CD14-positive monocyte (primary cell): ENCODE measurements at regions not wholly inside any gene's neighbourhood (a gene's known extent, or its start where the extent isn't known, plus 50 kb on each side); places are given as distances from the start of the nearest gene placed in this dataset.

Experiments used
- DNase-seq, 3 donors: peaks; one replicate each; pipeline ENCODE4 v3.0.0-alpha.2; 2011 to 2022
- H2AFZ ChIP-seq: 2 replicates; pipeline ENCODE4 v1.6.0; 2012; ENCODE audit warnings: mild to moderate bottlenecking, low read depth, low read length, inconsistent platforms; ENCODE audit not compliant: insufficient read depth, poor library complexity, severe bottlenecking
- H3K27ac ChIP-seq, 2 donors: 1 replicate in 1 of 2; 2 replicates in 1 of 2; pipeline ENCODE4 v1.5.1; 2012 to 2013; ENCODE audit warnings: low read length in 2 of 2, control low read depth in 1 of 2, inconsistent platforms in 1 of 2, low read depth in 1 of 2, mild to moderate bottlenecking in 1 of 2
- H3K27me3 ChIP-seq, 2 donors: one replicate each; pipeline versions ENCODE4 v1.6.0 to v1.6.1; 2011 to 2013; ENCODE audit warnings: low read length in 2 of 2; ENCODE audit not compliant: control insufficient read depth in 2 of 2, insufficient read depth in 2 of 2
- H3K36me3 ChIP-seq, 2 donors: replicated peaks in 1 of 2; 1 replicate in 1 of 2; 2 replicates in 1 of 2; pipeline versions ENCODE4 v1.5.1 to v1.6.1; 2012 to 2013; ENCODE audit warnings: low read length in 2 of 2, control low read depth in 1 of 2, inconsistent platforms in 1 of 2, mild to moderate bottlenecking in 1 of 2; ENCODE audit not compliant: insufficient read depth in 2 of 2, control insufficient read depth in 1 of 2
- H3K4me1 ChIP-seq, 2 donors: 1 replicate in 1 of 2; 2 replicates in 1 of 2; pipeline versions ENCODE4 v1.5.1 to v1.6.1; 2012 to 2013; ENCODE audit warnings: low read length in 2 of 2, control low read depth in 1 of 2, inconsistent platforms in 1 of 2, mild to moderate bottlenecking in 1 of 2, moderate library complexity in 1 of 2; ENCODE audit not compliant: insufficient read depth in 2 of 2, control insufficient read depth in 1 of 2
- H3K4me2 ChIP-seq: replicated peaks from 2 replicates; pipeline ENCODE3; 2012; ENCODE audit warnings: low read length, moderate library complexity, mild to moderate bottlenecking; ENCODE audit not compliant: poor library complexity, severe bottlenecking; ENCODE audit errors: extremely low read depth
- H3K4me3 ChIP-seq, 3 experiments: fragments of 200-600 bp in 1 of 3; sonication (generic) in 1 of 3; replicated peaks in 1 of 3; 1 replicate in 2 of 3; 2 replicates in 1 of 3; pipeline ENCODE4 v1.5.1; 2011 to 2013; ENCODE audit warnings: low read length in 3 of 3, mild to moderate bottlenecking in 3 of 3, control low read depth in 2 of 3, low read depth in 2 of 3, inconsistent platforms in 1 of 3, moderate library complexity in 1 of 3
- H3K79me2 ChIP-seq: 2 replicates; pipeline ENCODE4 v1.6.0; 2012; ENCODE audit warnings: mild to moderate bottlenecking, control low read depth, inconsistent platforms, low read length, moderate library complexity; ENCODE audit not compliant: insufficient read depth
- H3K9ac ChIP-seq: 2 replicates; pipeline ENCODE4 v1.6.0; 2017; ENCODE audit warnings: low read length, mild to moderate bottlenecking; ENCODE audit not compliant: insufficient read depth, poor library complexity, severe bottlenecking
- H3K9me3 ChIP-seq, 2 donors: replicated peaks in 1 of 2; 1 replicate in 1 of 2; 2 replicates in 1 of 2; pipeline versions ENCODE4 v1.5.1 to v1.6.1; 2012 to 2013; ENCODE audit warnings: low read length in 2 of 2, control low read depth in 1 of 2; ENCODE audit not compliant: control insufficient read depth in 1 of 2, insufficient read depth in 1 of 2
- H4K20me1 ChIP-seq: 2 replicates; pipeline ENCODE4 v1.6.0; 2012; ENCODE audit warnings: mild to moderate bottlenecking, low read length, control low read depth, moderate library complexity; ENCODE audit not compliant: insufficient read depth
- H3K27ac Mint-ChIP-seq, 7 donors: one replicate each; pipeline ENCODE4 v1.8.0; 2020; ENCODE audit warnings: mild to moderate bottlenecking in 7 of 7, mixed read lengths in 7 of 7, moderate library complexity in 6 of 7, inconsistent platforms in 2 of 7
- H3K27me3 Mint-ChIP-seq, 3 donors: one replicate each; pipeline ENCODE4 v1.8.0; 2021 to 2022; ENCODE audit warnings: low read depth in 3 of 3, mild to moderate bottlenecking in 3 of 3, mixed read lengths in 3 of 3, moderate library complexity in 3 of 3, inconsistent platforms in 1 of 3
- H3K36me3 Mint-ChIP-seq, 2 donors: one replicate each; pipeline ENCODE4 v1.8.0; 2020; ENCODE audit warnings: mixed read lengths in 2 of 2, inconsistent platforms in 1 of 2, mild to moderate bottlenecking in 1 of 2
- H3K4me1 Mint-ChIP-seq: one replicate; pipeline ENCODE4 v1.8.0; 2020; ENCODE audit warnings: mild to moderate bottlenecking, mixed read lengths
- H3K4me3 Mint-ChIP-seq, 2 donors: one replicate each; pipeline ENCODE4 v1.8.0; 2020; ENCODE audit warnings: mild to moderate bottlenecking in 2 of 2, mixed read lengths in 2 of 2, moderate library complexity in 1 of 2
- H3K9me3 Mint-ChIP-seq, 7 donors: one replicate each; pipeline ENCODE4 v1.8.0; 2020 to 2022; ENCODE audit warnings: mixed read lengths in 7 of 7, mild to moderate bottlenecking in 6 of 7, moderate library complexity in 6 of 7, inconsistent platforms in 2 of 7
- WGBS: methylation state at CpG from one replicate; pipeline ENCODE4 v1.1.5; 2013; ENCODE audit warnings: missing lambda C conversion rate; ENCODE audit not compliant: insufficient coverage; 5-methylcytosine and 5-hydroxymethylcytosine counted together
- intact Hi-C, 2 donors: fragments of 100-400 bp; cut with micrococcal nuclease; formaldehyde crosslinking; loops; one replicate each; pipeline versions ENCODE4 v1.15.0 to v1.15.1; 2023
- TF ChIP-seq, protein P1 (sequence below): fragments of 200-600 bp; IDR thresholded peaks from one replicate; pipeline ENCODE4 v1.8.0; 2022; ENCODE audit warnings: antibody characterized with exemption, mild to moderate bottlenecking

DNA sequence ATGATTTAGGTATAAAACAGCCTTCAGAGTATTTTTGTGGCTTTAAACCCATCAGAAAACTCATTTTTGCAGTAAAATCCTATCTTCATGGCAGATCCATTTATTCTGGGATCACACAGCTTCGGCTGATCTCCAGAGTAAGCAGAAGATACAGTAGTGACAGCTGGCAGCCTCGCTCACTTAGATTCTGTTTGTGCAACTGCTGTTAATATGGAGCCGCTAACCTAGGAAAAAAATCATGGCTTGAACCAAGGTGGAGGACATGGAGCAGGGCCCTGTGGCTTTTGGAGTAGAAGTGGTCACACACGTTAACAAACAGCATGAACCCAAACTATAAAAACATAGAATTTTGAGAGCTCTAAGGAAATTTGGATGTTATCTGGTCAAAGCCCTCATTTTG, 137.2 kb upstream of the ARHGAP5 start:
- H3K9me3 Mint-ChIP-seq, result no peaks in the 10 kb centered on the region
- TF ChIP-seq, protein P1, sequence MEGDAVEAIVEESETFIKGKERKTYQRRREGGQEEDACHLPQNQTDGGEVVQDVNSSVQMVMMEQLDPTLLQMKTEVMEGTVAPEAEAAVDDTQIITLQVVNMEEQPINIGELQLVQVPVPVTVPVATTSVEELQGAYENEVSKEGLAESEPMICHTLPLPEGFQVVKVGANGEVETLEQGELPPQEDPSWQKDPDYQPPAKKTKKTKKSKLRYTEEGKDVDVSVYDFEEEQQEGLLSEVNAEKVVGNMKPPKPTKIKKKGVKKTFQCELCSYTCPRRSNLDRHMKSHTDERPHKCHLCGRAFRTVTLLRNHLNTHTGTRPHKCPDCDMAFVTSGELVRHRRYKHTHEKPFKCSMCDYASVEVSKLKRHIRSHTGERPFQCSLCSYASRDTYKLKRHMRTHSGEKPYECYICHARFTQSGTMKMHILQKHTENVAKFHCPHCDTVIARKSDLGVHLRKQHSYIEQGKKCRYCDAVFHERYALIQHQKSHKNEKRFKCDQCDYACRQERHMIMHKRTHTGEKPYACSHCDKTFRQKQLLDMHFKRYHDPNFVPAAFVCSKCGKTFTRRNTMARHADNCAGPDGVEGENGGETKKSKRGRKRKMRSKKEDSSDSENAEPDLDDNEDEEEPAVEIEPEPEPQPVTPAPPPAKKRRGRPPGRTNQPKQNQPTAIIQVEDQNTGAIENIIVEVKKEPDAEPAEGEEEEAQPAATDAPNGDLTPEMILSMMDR, result no peak
- no peaks in the 10 kb centered on the region for H3K36me3 Mint-ChIP-seq
- no peak overlapping the region for H3K27ac Mint-ChIP-seq
- no peaks in the 10 kb centered on the region for H3K4me1 Mint-ChIP-seq
- no peaks in the 10 kb centered on the region for H3K27me3 ChIP-seq
- H3K79me2 ChIP-seq, result no peaks in the 10 kb centered on the region
- no peak overlapping the region for H2AFZ ChIP-seq
- intact Hi-C loops, result no loop called here
- no peak overlapping the region for H3K9ac ChIP-seq
- H3K9me3 ChIP-seq, result no peaks in the 10 kb centered on the region
- H3K4me3 ChIP-seq, result no peak overlapping the region
- H3K27me3 Mint-ChIP-seq, result peaks cover 0 to 4% (median 0%) of the 10 kb centered on the region in 3 donors
- no peaks in the 10 kb centered on the region for H3K36me3 ChIP-seq
- H3K4me2 ChIP-seq, result no peak overlapping the region
- WGBS, result 100% methylated on average over 2 of the region's 4 CpGs
- H4K20me1 ChIP-seq, result no peaks in the 10 kb centered on the region
- H3K4me3 Mint-ChIP-seq, result no peak overlapping the region
- DNase-seq, result no peak
- no peaks in the 10 kb centered on the region for H3K4me1 ChIP-seq
- no peak overlapping the region for H3K27ac ChIP-seq

DNA sequence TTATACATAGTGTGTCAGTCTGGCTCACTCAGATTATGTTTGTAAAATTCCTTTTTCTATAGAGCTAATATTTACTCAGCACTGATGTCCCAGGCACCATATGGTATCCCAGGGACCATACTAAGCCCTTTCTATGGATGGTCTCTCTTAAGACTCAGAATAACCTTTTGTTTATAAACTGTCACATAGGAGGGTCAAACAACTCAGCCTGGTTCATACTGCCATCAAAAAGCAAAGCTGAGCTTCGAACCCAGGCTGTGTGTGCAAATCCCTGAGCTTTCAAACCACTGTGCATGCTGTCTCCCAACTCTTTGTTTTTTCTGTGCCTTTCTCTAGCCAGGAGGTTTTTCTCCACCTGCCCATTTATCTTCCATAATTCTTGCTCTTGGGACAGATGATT, 135.6 kb upstream of the ARHGAP5 start:
- peaks cover 0 to 4% (median 0%) of the 10 kb centered on the region in 3 donors for H3K27me3 Mint-ChIP-seq
- Histone ChIP-seq H3K9ac (no peak overlapping the region), H3K4me2 (no peak overlapping the region), H3K27ac (no peak overlapping the region), H4K20me1 (no peaks in the 10 kb centered on the region), H2AFZ (no peak overlapping the region), H3K79me2 (no peaks in the 10 kb centered on the region), H3K9me3 (no peaks in the 10 kb centered on the region), H3K4me3 (no peak overlapping the region), H3K36me3 (no peaks in the 10 kb centered on the region), H3K27me3 (no peaks in the 10 kb centered on the region), H3K4me1 (no peaks in the 10 kb centered on the region)
- no peak overlapping the region for H3K27ac Mint-ChIP-seq
- no peaks in the 10 kb centered on the region for H3K9me3 Mint-ChIP-seq
- WGBS, result 100% methylated on average over 1 of the region's 1 CpG
- TF ChIP-seq, protein P1, result no peak
- no peaks in the 10 kb centered on the region for H3K4me1 Mint-ChIP-seq
- no peaks in the 10 kb centered on the region for H3K36me3 Mint-ChIP-seq
- DNase-seq, result no peak
- intact Hi-C loops, result no loop called here
- no peak overlapping the region for H3K4me3 Mint-ChIP-seq
